ENCODE measurements at regions not wholly inside any gene's neighbourhood (a gene's known extent, or its start where the extent isn't known, plus 50 kb on each side); places are given as distances from the start of the nearest gene placed in this dataset.

DNA sequence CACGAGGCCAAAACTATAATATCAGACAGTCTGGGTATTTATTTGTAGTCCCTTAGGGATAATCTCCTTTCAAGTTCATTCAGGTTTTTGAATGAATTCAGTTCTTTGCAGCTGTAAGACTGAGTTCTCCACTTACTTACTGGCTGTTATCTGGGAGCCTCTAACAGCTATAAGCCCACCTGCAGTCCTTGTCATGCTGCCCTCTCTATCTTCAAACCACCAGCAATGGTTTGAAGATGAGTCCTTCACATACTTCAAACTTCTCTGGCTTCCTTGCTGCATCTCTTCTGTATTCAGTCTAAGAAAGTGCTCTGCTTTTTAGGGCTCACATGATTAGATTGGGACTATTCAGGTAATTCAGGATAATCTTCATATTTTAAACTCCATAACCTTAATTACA, 154.5 kb upstream of the STT3B start:
- Histone ChIP-seq H3K4me3 (ENCODE audit: insufficient read depth, low read length) (no peak overlapping the region), H3K36me3 (ENCODE audit: insufficient read depth, low read length) (no peaks in the 10 kb centered on the region), H2AFZ (ENCODE audit: low read length) (no peak overlapping the region), H3K79me2 (ENCODE audit: insufficient read depth, low read length) (no peaks in the 10 kb centered on the region), H3K4me1 (ENCODE audit: insufficient read depth, low read length) (peaks cover 11% of the 10 kb centered on the region), H3K27ac (ENCODE audit: low read depth, low read length) (no peak overlapping the region), H4K20me1 (ENCODE audit: insufficient read depth, low read length) (no peaks in the 10 kb centered on the region), H3K9me3 (ENCODE audit: low read depth, low read length) (no peaks in the 10 kb centered on the region), H3K4me2 (ENCODE audit: insufficient read depth, low read length) (no peak overlapping the region), H3K27me3 (ENCODE audit: insufficient read depth, low read length) (no peaks in the 10 kb centered on the region)
- DNase-seq (ENCODE audit: insufficient read length, low spot score, missing footprints): no peak
- TF ChIP-seq, protein P1, sequence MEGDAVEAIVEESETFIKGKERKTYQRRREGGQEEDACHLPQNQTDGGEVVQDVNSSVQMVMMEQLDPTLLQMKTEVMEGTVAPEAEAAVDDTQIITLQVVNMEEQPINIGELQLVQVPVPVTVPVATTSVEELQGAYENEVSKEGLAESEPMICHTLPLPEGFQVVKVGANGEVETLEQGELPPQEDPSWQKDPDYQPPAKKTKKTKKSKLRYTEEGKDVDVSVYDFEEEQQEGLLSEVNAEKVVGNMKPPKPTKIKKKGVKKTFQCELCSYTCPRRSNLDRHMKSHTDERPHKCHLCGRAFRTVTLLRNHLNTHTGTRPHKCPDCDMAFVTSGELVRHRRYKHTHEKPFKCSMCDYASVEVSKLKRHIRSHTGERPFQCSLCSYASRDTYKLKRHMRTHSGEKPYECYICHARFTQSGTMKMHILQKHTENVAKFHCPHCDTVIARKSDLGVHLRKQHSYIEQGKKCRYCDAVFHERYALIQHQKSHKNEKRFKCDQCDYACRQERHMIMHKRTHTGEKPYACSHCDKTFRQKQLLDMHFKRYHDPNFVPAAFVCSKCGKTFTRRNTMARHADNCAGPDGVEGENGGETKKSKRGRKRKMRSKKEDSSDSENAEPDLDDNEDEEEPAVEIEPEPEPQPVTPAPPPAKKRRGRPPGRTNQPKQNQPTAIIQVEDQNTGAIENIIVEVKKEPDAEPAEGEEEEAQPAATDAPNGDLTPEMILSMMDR (IDR thresholded peaks at IDR 0.05; ENCODE audit: extremely low read depth, low read depth, low read length): no peak

DNA sequence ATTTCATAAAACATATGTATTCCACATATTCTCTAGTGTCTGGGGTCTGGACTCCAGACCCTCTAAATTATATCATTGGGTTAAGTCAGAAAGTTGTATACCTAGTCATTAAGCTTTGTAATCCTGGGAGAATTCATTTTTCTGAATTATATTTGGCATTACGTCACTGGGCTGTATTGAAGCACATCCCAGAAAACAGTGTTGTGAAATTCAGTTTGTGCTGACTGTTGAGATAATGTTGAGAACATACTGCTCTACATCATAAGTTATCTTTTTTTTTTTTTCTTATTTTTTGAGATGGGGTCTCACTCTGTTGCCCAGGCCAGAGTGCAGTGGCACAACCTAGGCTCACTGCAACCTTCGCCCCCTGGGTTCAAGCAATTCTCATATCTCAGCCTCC, 153.1 kb upstream of the STT3B start:
- Histone ChIP-seq H3K36me3 (ENCODE audit: insufficient read depth, low read length) (no peaks in the 10 kb centered on the region), H4K20me1 (ENCODE audit: insufficient read depth, low read length) (no peaks in the 10 kb centered on the region), H3K27me3 (ENCODE audit: insufficient read depth, low read length) (no peaks in the 10 kb centered on the region), H2AFZ (ENCODE audit: low read length) (no peak overlapping the region), H3K4me2 (ENCODE audit: insufficient read depth, low read length) (no peak overlapping the region), H3K9me3 (ENCODE audit: low read depth, low read length) (no peaks in the 10 kb centered on the region), H3K4me3 (ENCODE audit: insufficient read depth, low read length) (no peak overlapping the region), H3K79me2 (ENCODE audit: insufficient read depth, low read length) (no peaks in the 10 kb centered on the region), H3K4me1 (ENCODE audit: insufficient read depth, low read length) (peaks cover 14% of the 10 kb centered on the region), H3K27ac (ENCODE audit: low read depth, low read length) (no peak overlapping the region)
- DNase-seq (ENCODE audit: insufficient read length, low spot score, missing footprints): peak; percentile 23
- TF ChIP-seq, protein P1 (IDR thresholded peaks at IDR 0.05; ENCODE audit: extremely low read depth, low read depth, low read length): no peak

DNA sequence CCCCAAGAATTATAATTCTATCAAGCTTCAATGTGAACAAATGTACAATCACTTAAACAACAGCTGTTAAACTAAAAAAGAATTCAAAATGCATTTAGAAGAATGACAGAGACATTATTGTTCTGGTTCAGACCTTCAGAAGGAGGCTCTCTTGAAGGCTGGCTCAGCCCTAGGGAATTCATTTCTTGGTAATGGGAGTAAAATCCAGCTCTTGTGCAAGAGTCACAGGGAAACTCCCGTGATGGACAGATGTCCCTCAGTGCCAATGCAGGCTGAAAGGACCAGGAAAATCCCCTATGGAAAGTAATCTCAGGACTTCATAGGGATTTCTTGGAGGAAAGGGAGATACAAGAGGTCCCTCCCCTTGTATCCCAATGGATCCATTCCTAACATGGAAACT, 149.9 kb upstream of the STT3B start:
- H3K36me3 ChIP-seq (ENCODE audit: insufficient read depth, low read length): no peaks in the 10 kb centered on the region
- no peak overlapping the region for H2AFZ ChIP-seq (ENCODE audit: low read length)
- peaks cover 4% of the 10 kb centered on the region for H3K4me1 ChIP-seq (ENCODE audit: insufficient read depth, low read length)
- H3K4me2 ChIP-seq (ENCODE audit: insufficient read depth, low read length): no peak overlapping the region
- H4K20me1 ChIP-seq (ENCODE audit: insufficient read depth, low read length): no peaks in the 10 kb centered on the region
- TF ChIP-seq, protein P1 (IDR thresholded peaks at IDR 0.05; ENCODE audit: extremely low read depth, low read depth, low read length): no peak
- H3K27ac ChIP-seq (ENCODE audit: low read depth, low read length): no peak overlapping the region
- H3K9me3 ChIP-seq (ENCODE audit: low read depth, low read length): no peaks in the 10 kb centered on the region
- H3K79me2 ChIP-seq (ENCODE audit: insufficient read depth, low read length): no peaks in the 10 kb centered on the region
- no peaks in the 10 kb centered on the region for H3K27me3 ChIP-seq (ENCODE audit: insufficient read depth, low read length)
- H3K4me3 ChIP-seq (ENCODE audit: insufficient read depth, low read length): no peak overlapping the region
- no peak for DNase-seq (ENCODE audit: insufficient read length, low spot score, missing footprints)

DNA sequence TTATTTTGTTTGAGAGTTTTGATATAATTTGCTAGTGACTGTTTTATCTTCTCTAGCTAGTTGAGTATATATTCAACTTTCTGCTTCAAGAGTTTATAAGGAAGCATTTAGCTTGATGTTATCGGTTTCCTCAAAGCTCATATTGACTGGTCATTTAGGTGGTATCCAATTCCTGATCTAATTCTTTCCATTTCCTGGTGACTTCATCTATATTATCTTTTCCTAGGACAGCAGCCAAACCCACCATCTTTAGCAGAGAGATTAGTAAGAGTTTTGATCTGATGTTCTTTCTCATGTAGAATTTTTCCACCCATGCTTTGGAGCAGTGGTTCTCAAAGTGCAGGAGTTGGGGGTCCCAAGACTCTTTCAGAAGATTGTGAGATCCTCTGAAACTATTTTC, 148.6 kb upstream of the STT3B start:
- DNase-seq (ENCODE audit: insufficient read length, low spot score, missing footprints): no peak
- Histone ChIP-seq H4K20me1 (ENCODE audit: insufficient read depth, low read length) (no peaks in the 10 kb centered on the region), H3K4me2 (ENCODE audit: insufficient read depth, low read length) (no peak overlapping the region), H3K9me3 (ENCODE audit: low read depth, low read length) (no peaks in the 10 kb centered on the region), H3K79me2 (ENCODE audit: insufficient read depth, low read length) (no peaks in the 10 kb centered on the region), H3K36me3 (ENCODE audit: insufficient read depth, low read length) (no peaks in the 10 kb centered on the region), H2AFZ (ENCODE audit: low read length) (no peak overlapping the region), H3K27ac (ENCODE audit: low read depth, low read length) (no peak overlapping the region), H3K27me3 (ENCODE audit: insufficient read depth, low read length) (no peaks in the 10 kb centered on the region), H3K4me3 (ENCODE audit: insufficient read depth, low read length) (no peak overlapping the region), H3K4me1 (ENCODE audit: insufficient read depth, low read length) (peaks cover 4% of the 10 kb centered on the region)
- TF ChIP-seq, protein P1 (IDR thresholded peaks at IDR 0.05; ENCODE audit: extremely low read depth, low read depth, low read length): no peak
